ENCODE measurements at regions not wholly inside any gene's neighbourhood (a gene's known extent, or its start where the extent isn't known, plus 50 kb on each side); places are given as distances from the start of the nearest gene placed in this dataset.

GRCh38 chr13:107874456-107874855 lies 340.9 kb downstream of the LIG4 start:
- TF ChIP-seq CTCF (IDR thresholded peaks at IDR 0.05) (no peak), POLR2A (IDR thresholded peaks at IDR 0.05) (no peak)
